ENCODE measurements at regions not wholly inside any gene's neighbourhood (a gene's known extent, or its start where the extent isn't known, plus 50 kb on each side); places are given as distances from the start of the nearest gene placed in this dataset.

DNA sequence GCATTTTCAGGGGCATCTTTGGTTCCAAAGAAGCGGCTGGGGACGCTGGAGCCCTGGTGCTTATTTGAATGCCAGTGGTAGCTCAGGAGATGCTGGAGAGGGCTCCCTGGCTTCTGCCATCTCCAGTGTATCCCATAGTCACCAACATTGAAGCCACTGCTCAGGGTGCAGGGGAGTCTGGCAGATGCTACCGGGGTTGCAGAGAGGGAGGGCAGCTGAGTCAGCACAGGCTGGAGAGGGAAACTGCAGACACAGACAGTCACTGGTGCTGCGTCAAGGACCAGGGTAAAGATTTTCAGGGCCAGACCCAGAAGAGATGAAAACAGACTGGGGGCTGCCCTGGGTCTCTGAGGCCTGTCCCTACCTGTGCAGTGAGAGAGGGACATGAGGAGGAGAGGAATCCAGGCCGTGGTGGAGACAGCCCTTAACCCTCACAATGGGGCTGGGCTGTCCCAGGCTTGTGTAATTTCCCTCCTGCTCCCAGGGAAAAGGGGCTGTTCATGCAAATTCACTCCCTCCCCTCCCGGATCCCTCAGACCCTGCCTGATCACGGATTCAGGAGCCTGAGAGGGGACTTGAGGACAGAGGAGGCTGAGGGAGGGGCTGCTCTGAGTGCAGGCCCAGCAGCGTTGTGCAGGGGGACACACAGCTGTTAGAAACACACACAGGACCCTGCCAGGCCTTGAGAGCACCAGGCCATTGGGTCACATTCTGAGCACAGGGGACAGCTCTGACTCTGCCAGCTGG lies 126.9 kb upstream of the GRK3 start:
- no peaks in the 10 kb centered on the region for H3K4me1 ChIP-seq
- no peak for ATAC-seq
- peaks cover 3% of the 10 kb centered on the region for H3K27me3 ChIP-seq
- H3K36me3 ChIP-seq, result no peaks in the 10 kb centered on the region
- H3K4me3 ChIP-seq, result no peak overlapping the region
- TF ChIP-seq POLR2A (IDR thresholded peaks at IDR 0.05), result no peak
- TF ChIP-seq, protein P1, sequence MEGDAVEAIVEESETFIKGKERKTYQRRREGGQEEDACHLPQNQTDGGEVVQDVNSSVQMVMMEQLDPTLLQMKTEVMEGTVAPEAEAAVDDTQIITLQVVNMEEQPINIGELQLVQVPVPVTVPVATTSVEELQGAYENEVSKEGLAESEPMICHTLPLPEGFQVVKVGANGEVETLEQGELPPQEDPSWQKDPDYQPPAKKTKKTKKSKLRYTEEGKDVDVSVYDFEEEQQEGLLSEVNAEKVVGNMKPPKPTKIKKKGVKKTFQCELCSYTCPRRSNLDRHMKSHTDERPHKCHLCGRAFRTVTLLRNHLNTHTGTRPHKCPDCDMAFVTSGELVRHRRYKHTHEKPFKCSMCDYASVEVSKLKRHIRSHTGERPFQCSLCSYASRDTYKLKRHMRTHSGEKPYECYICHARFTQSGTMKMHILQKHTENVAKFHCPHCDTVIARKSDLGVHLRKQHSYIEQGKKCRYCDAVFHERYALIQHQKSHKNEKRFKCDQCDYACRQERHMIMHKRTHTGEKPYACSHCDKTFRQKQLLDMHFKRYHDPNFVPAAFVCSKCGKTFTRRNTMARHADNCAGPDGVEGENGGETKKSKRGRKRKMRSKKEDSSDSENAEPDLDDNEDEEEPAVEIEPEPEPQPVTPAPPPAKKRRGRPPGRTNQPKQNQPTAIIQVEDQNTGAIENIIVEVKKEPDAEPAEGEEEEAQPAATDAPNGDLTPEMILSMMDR (IDR thresholded peaks at IDR 0.05), result no peak
- no peak for TF ChIP-seq EP300 (IDR thresholded peaks at IDR 0.05)
- TF ChIP-seq POLR2AphosphoS5 (IDR thresholded peaks at IDR 0.05), result no peak
- H3K9me3 ChIP-seq, result no peaks in the 10 kb centered on the region
- 0 to 63% methylated on average over 1 to 3 of the region's 8 CpGs for WGBS, 2 donors (ENCODE audit: low coverage in 1 of 2)
- H3K27ac ChIP-seq, result no peak overlapping the region

- H3K36me3 ChIP-seq, result peaks cover 0 to 7% of the 10 kb centered on the region in 2 donors
- no peaks in the 10 kb centered on the region for H3K9me3 ChIP-seq
- no peaks in the 10 kb centered on the region for H3K27me3 ChIP-seq
- no peak for ATAC-seq
- peaks cover 0 to 34% (median 7%) of the 10 kb centered on the region in 3 donors for H3K4me1 ChIP-seq
- WGBS, 2 donors (ENCODE audit: low coverage in 1 of 2), result 28 to 32% methylated on average over 3 to 4 of the region's 4 CpGs
- TF ChIP-seq, protein P1 (IDR thresholded peaks at IDR 0.05), result no peak
- no peak for TF ChIP-seq POLR2AphosphoS5 (IDR thresholded peaks at IDR 0.05)
- TF ChIP-seq POLR2A (IDR thresholded peaks at IDR 0.05), result no peak
- TF ChIP-seq EP300 (IDR thresholded peaks at IDR 0.05), result no peak
- H3K4me3 ChIP-seq, result no peak overlapping the region
- H3K27ac ChIP-seq, result no peak overlapping the region
These were observed 117.3 kb upstream of the GRK3 start for GRCh38 chr22:25447067-25447685.

DNA sequence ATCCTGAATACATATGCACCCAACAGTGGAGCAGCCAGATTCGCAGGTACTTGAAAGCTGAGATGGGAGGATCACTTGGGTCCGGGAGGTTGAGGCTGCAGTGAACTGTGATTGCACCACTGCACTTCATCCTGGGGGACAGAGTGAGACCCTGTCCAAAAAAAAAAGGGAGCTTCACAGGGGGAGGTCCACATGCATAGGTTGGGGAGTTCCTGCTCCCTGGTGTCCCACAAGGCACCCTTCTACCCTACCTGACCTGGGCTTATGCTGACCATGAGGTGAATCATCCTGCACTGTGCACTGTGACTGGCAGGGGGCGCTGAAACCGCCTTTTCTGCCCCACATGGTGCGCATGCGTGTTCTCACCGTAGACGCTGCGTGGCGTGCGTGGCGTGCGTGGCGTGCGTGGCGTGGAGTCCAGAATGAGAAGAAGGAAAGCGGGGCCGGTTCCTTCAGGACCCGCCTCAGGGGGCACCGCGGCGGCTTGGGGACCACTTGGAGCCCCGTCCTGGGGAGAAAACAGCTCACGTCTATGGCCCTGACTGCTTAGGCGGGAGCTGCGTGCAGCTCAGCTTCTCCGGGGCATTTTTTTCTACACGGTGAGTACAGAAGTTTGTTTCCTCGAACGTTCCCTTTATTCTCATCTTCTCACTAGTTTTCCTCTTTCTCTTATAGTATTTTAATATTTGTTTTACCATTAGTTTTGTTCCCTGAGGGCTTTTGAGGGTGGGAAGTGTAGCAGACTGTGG lies 116.6 kb upstream of the GRK3 start:
- ATAC-seq, result peak; percentile 96
- TF ChIP-seq, protein P1 (IDR thresholded peaks at IDR 0.05), result peak; percentile 73 to 97 (median 92)
- TF ChIP-seq POLR2AphosphoS5 (IDR thresholded peaks at IDR 0.05), result no peak
- 0 to 16% methylated on average over 3 to 7 of the region's 30 CpGs for WGBS, 2 donors (ENCODE audit: low coverage in 1 of 2)
- H3K27me3 ChIP-seq, result no peaks in the 10 kb centered on the region
- H3K27ac ChIP-seq, result peak overlapping the region; percentile 48 to 86 (median 75)
- H3K4me3 ChIP-seq, result peak overlapping the region; percentile 73 to 93
- H3K4me1 ChIP-seq, result peaks cover 0 to 41% (median 7%) of the 10 kb centered on the region in 3 donors
- H3K36me3 ChIP-seq, result peaks cover 0 to 7% of the 10 kb centered on the region in 2 donors
- H3K9me3 ChIP-seq, result no peaks in the 10 kb centered on the region

GRCh38 chr22:25448435-25449051 lies 115.9 kb upstream of the GRK3 start:
- H3K27ac ChIP-seq, result peak overlapping the region; percentile 48 to 86 (median 75)
- H3K36me3 ChIP-seq, result peaks cover 0 to 11% of the 10 kb centered on the region in 2 donors
- H3K9me3 ChIP-seq, result no peaks in the 10 kb centered on the region
- no peaks in the 10 kb centered on the region for H3K27me3 ChIP-seq
- ATAC-seq, result peak; percentile 33
- TF ChIP-seq POLR2AphosphoS5 (IDR thresholded peaks at IDR 0.05), result no peak
- no peak for TF ChIP-seq POLR2A (IDR thresholded peaks at IDR 0.05)
- TF ChIP-seq EP300 (IDR thresholded peaks at IDR 0.05), result no peak
- TF ChIP-seq, protein P1 (IDR thresholded peaks at IDR 0.05), result no peak
- H3K4me1 ChIP-seq, result peaks cover 0 to 46% (median 7%) of the 10 kb centered on the region in 3 donors
- 1 to 9% methylated on average over 4 to 10 of the region's 16 CpGs for WGBS, 2 donors (ENCODE audit: low coverage in 1 of 2)
- peak overlapping the region; percentile 73 to 93 for H3K4me3 ChIP-seq

Data from gastroesophageal sphincter (tissue), 4 donors.